ENCODE measurements at regions not wholly inside any gene's neighbourhood (a gene's known extent, or its start where the extent isn't known, plus 50 kb on each side); places are given as distances from the start of the nearest gene placed in this dataset.

DNA sequence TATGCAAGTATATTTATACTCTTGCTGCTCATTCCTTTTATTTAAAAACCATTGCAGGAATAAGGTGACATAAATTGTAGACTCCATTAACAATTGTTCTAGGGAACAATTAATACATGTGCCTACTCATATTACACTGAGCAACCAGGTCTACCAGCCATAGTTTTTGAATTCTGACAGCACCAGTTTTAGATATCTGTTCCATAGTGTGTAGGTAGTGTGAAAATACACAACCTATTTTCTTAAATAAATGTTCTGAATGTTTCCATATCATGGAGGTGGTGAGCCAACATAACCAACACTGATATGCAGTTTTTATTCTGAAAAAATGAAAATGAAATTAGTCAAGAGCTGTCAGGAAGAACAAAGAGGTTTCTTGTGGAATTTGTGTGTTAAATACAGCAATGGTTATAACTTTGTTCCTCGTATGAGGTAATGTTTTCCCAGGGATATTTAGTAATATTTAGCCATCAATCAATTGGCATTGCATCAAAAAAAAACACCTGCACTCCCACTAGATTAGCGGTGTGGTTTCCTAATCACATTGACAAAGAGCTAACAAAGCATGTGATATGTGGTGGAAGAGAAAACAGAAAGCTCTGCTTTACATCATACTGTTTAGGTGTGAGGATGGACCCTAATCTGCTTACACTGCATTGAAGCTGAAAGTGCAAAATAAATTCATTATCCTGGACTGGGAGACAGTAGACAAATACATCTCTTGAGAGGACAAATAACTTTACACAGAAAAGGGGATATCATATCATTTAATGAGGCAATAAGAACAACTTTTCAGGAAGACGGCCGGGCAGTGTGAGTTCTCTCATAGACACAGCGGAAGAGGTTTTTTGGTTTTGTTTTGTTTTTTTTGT, 369.5 kb upstream of the THBS1 start:
- no peak for DNase-seq

DNA sequence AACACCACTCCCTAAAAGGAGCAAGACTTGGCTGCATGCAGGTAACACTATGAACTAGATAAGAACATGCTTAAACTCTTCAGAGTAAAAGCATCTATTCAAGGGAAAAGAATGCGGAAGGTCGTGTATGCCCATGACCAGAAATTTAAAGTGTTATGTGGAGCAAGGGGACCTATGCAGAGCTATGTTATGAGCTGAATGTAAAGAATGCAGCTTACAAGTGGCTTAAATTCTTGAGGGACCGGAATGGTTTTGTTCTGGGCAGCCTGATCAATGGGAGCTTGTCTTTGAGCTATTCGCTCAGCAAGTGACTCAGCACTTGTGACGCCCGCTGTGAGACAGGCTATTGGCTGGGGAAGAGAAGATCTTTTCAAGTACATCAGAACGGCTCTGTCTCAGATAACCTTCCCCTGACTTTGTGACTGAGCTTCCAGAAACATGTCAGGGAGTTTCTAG, 367.5 kb upstream of the THBS1 start:
- DNase-seq = peak; percentile 26

DNA sequence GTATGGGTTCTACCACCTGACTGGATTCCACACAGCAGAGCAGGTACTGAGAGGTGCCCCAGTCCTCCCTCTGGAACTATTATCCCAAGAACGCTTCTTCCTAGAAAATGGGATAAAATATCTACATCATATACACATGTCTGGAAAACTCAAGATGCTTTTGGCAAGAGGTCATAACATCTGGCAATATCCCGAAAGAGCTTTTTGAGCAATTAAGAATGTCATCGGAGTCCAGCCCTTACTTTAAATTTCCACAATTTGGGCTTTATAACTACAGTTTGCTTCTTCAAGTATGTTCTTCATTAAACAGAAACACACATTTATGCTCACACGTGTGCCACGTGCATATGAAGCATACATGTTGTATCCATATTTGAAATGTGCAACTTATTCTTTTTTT, 365.9 kb upstream of the THBS1 start:
- DNase-seq = peak; percentile 95

GRCh38 chr15:39216816-39217215, 364.1 kb upstream of the THBS1 start:
- no peak for DNase-seq

- DNase-seq = no peak
Measured at GRCh38 chr15:39219608-39220007, 361.3 kb upstream of the THBS1 start.

- DNase-seq = no peak
Measured at GRCh38 chr15:39226169-39226937, 354.5 kb upstream of the THBS1 start.

DNA sequence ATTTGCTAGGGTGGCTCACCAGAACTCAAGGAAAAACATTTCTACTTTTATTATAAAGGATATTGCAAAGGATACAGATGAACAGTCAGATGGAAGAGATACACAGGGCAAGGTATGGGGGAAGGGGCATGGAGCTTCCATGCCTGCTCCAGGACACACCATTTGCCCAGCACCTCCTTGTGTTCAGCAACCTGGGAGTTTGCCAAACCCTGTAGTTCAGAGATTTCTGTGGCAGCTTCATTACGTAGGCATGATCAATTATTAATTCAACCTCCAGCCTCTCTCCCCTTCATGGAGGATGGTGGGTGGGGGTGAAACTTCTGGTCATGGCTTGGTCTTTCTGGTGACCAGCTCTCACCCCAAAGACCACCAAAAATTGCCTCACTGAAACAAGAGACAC, 353.9 kb upstream of the THBS1 start:
- DNase-seq = no peak

GRCh38 chr15:39228889-39229288, 352.0 kb upstream of the THBS1 start:
- DNase-seq = no peak

GRCh38 chr15:39230205-39230907, 350.5 kb upstream of the THBS1 start:
- DNase-seq = no peak

GRCh38 chr15:39230908-39231285, 350.0 kb upstream of the THBS1 start:
- no peak for DNase-seq

DNA sequence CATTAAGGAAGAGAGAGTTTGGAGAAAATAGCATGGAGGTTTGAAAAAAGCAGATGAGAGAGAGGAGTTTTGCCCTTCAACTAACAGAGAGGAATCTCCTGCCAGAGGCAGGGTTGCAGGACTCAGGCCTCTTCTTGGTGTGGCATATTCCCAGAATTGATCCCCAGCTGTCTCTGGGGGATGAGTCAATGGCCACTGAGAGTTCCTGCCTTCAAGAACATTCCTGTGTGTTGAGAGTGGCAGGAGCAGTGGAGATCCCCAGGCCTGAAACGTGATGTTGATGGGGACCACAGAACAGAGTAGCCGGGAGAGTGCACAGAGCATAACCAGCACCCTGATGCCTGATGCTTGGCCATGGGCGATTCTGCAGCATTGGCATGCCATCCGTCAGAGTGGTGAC, 348.4 kb upstream of the THBS1 start:
- DNase-seq = no peak

DNA sequence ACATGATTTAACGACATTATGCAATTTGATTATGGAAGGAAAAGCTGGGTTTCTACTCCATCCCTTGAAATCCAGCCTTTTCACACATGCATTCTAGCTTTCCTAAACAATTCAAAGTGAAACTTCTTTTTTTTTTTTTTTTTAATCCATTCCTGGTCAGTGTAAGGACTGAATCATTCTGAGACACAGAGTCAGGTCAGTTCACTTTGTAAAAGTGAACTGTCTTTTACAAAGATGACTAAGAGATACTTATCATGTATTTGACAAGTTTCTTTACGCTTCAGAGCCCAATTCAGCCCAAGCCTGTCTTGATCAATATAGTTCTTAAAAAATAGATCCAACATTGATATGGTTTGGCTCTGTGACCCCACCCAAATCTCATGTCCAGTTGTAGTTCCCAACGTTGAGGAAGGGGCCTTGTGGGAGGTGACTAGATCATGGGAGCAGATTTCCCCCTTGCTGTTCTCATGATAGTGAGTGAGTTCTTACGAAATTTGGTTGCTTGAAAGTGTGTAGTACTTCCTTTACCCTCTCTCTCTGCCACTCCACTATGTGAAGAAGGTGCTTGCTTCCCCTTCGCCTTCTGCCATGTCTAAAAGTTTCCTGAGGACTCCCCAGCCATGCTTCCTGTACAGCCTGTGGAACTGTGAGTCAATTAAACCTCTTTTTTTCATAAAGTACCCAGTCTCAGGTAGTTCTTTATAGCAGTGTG, 345.6 kb upstream of the THBS1 start:
- no peak for DNase-seq

- DNase-seq = no peak
Measured at GRCh38 chr15:39236375-39236774, 344.5 kb upstream of the THBS1 start.

- DNase-seq = no peak
Measured at GRCh38 chr15:39238443-39238842, 342.4 kb upstream of the THBS1 start.

DNA sequence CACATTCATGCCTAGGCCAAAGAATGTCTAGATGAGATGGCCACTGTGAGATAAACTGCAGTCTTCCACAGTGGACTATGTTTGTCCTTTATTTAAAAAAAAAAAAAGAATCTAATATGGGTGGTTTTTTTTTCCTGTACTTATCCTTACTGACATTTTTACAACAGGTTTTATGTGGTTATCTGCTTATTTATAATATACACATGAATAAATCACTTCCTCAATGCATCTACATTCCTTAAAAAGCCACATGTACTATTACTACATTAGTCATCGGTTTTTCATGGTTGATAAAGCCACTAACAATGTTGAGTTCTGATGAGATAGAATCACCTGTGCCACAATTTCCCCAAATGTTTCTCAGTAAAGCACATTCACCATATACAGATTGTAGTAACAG, 341.3 kb upstream of the THBS1 start:
- DNase-seq = no peak

GRCh38 chr15:39242345-39242744, 338.5 kb upstream of the THBS1 start:
- no peak for DNase-seq

DNA sequence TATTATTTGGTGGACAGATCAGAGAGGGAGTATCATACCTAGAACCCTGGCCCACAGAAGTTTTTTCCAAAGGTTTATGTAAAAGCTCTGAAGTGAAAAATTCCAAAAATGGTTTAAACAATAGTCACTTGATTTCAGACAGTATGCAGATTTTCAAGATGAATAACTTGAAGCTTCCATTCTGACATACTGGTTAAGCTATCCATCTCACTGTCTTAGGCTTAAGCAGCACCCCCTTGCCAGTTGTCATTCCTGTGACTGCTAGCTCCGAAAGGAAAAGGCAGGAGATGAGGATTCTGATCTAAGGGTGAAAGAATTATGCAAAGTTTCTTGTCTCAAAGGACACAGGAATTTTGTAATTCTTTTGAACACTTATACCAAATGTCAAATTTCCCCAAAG, 337.5 kb upstream of the THBS1 start:
- DNase-seq = no peak

DNA sequence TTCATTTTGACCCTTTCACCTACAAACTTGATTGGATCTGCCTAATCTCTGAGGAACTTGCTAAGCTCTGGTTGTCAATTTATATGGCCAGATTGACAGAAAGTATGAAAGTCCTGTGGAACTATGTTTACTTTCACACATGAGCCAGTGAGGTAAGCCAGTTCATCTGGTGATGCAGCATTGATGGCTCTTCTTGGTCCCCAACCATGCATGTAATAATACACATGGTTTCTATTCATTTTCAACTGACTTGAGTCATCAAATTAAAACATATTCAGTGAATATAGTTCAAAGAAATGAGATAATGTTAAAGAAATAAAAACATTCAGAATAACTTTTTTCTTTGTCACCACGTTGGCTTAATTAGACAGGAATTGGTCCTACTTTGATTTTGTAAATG, 336.1 kb upstream of the THBS1 start:
- no peak for DNase-seq

DNA sequence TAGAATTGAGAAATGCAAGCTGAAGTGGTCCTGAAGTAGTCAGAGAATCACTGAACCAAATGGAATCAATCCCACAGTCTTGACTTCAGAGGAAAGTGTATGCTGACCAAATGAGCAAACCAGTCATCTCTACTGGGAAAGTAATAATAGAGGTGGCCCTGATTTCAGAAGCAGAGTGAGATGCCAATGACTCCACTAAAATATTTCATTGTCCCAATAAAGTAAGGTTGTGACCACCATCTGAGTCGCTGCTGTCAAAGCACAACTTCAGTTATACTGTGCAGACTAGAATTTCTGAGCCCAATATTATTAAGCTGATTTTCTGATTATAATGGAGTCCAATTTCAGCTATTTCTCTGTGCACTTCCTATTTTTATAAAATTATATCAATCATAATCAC, 334.4 kb upstream of the THBS1 start:
- no peak for DNase-seq

GRCh38 chr15:39247574-39247973, 333.3 kb upstream of the THBS1 start:
- DNase-seq = no peak

GRCh38 chr15:39248204-39248603, 332.7 kb upstream of the THBS1 start:
- DNase-seq = no peak

DNA sequence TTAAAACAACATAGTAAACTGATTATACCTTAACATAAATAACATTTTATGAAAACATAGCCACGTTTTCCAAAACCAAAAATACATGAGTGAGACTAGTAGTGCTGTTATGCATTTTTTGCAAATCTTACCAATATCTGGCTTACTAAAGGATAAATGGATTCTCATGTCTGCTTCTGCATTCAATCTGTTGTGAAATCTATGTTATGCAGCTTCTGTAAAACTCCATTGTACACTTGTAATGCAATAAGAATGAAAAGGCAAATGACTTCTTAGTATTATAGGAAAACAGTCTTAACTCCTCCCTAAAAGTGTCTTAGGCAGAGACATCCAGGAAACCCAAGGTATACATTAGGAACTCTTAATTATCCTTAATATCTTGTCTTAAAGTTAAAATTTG, 330.9 kb upstream of the THBS1 start:
- DNase-seq = no peak
